Bronchial epithelial cell (primary cell): ENCODE measurements at regions not wholly inside any gene's neighbourhood (a gene's known extent, or its start where the extent isn't known, plus 50 kb on each side); places are given as distances from the start of the nearest gene placed in this dataset.

ENCODE experiments used
- DNase-seq: peaks from one replicate; pipeline ENCODE4 v3.0.0-alpha.2; 2010; ENCODE audit warnings: low read depth
- FAIRE-seq: peaks from 2 replicates; lab custom pipeline; 2011; peaks lifted over from hg19 to GRCh38; lab: Jason Lieb, UNC
- H3K27me3 ChIP-seq: 2 replicates; pipeline ENCODE4 v1.5.1; 2011; ENCODE audit warnings: low read length; ENCODE audit not compliant: control insufficient read depth, insufficient read depth
- H3K36me3 ChIP-seq: 2 replicates; pipeline ENCODE4 v1.5.1; 2011; ENCODE audit warnings: low read length; ENCODE audit not compliant: control insufficient read depth, insufficient read depth
- H3K4me3 ChIP-seq: 2 replicates; pipeline ENCODE4 v1.5.1; 2011; ENCODE audit warnings: mild to moderate bottlenecking, low read depth, low read length, control low read depth
- TF ChIP-seq, protein P1 (sequence below): IDR thresholded peaks from 2 replicates; pipeline ENCODE4 v1.5.1; 2011; ENCODE audit warnings: mild to moderate bottlenecking, moderate library complexity, low read length, control low read depth, inconsistent platforms; ENCODE audit not compliant: insufficient read depth, severe bottlenecking

GRCh38 chr6:40816601-40817000 lies 222.4 kb downstream of the UNC5CL start:
- FAIRE-seq, result no peak
- Histone ChIP-seq H3K36me3 (no peaks in the 10 kb centered on the region), H3K4me3 (no peak overlapping the region), H3K27me3 (no peaks in the 10 kb centered on the region)
- DNase-seq, result no peak
- TF ChIP-seq, protein P1, sequence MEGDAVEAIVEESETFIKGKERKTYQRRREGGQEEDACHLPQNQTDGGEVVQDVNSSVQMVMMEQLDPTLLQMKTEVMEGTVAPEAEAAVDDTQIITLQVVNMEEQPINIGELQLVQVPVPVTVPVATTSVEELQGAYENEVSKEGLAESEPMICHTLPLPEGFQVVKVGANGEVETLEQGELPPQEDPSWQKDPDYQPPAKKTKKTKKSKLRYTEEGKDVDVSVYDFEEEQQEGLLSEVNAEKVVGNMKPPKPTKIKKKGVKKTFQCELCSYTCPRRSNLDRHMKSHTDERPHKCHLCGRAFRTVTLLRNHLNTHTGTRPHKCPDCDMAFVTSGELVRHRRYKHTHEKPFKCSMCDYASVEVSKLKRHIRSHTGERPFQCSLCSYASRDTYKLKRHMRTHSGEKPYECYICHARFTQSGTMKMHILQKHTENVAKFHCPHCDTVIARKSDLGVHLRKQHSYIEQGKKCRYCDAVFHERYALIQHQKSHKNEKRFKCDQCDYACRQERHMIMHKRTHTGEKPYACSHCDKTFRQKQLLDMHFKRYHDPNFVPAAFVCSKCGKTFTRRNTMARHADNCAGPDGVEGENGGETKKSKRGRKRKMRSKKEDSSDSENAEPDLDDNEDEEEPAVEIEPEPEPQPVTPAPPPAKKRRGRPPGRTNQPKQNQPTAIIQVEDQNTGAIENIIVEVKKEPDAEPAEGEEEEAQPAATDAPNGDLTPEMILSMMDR, result no peak

GRCh38 chr6:40815731-40816130 lies 223.3 kb downstream of the UNC5CL start:
- no peak overlapping the region for H3K4me3 ChIP-seq
- DNase-seq (no peak), FAIRE-seq (no peak)
- TF ChIP-seq, protein P1, result no peak
- H3K36me3 ChIP-seq, result no peaks in the 10 kb centered on the region
- H3K27me3 ChIP-seq, result no peaks in the 10 kb centered on the region

- Histone ChIP-seq H3K4me3 (no peak overlapping the region), H3K36me3 (no peaks in the 10 kb centered on the region), H3K27me3 (no peaks in the 10 kb centered on the region)
- peak; percentile 54 for DNase-seq
- TF ChIP-seq, protein P1, result no peak
- FAIRE-seq, result peak; percentile 18
These were observed 223.0 kb upstream of the LRFN2 start for GRCh38 chr6:40810171-40810570.

DNA sequence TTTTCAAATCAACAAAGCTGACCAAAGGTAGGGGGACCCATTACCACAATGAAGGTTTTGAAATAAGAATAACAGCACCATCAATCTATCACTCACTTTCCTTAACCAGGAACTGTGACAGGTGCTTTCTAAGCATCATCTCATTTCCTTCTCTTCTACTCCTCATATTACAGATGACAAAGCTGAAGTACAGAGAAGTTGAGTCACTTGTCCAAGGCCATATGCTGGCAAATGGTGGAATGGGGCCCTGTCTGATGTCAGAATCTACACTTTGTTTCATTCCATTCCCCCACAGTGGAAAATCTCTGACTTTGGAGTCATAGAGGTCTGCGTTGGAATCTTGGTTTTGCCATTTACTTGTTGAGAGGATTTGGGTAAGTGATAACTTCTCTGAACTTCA lies 222.5 kb upstream of the LRFN2 start:
- FAIRE-seq (no peak), DNase-seq (no peak)
- Histone ChIP-seq H3K4me3 (no peak overlapping the region), H3K27me3 (no peaks in the 10 kb centered on the region), H3K36me3 (no peaks in the 10 kb centered on the region)
- TF ChIP-seq, protein P1, result no peak

GRCh38 chr6:40807484-40807883 lies 220.3 kb upstream of the LRFN2 start:
- DNase-seq (peak; percentile 80), FAIRE-seq (no peak)
- Histone ChIP-seq H3K27me3 (no peaks in the 10 kb centered on the region), H3K4me3 (no peak overlapping the region), H3K36me3 (no peaks in the 10 kb centered on the region)
- TF ChIP-seq, protein P1, result no peak

DNA sequence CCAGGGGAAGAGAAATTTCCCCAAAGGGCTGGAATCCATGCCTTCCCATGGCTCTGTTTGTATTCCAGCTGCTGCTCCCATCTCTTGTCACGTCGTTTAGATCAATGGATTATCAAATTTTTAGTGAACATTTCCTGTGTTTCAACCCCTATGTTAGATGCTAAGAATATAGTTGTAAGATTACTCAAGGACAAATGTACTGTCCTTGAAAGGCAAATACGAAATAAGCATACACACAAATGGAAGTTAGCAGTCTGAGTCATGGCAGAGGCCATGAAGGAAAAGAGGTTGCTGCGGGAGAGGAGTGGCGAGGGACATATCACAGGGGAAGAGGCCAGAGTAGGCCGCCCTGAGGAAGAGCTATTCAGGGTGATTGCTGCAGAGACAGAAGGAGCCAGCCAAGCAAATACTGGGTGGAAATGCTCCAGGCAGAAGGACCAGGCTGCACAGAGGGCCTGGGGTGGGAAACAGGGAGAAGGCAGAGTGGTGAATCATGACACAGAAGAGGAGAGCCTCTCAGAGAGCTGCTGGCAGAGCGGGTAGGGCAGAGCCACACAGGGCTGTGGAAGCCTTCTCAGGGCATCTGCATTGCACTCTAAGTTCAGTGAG lies 219.2 kb upstream of the LRFN2 start:
- no peak for FAIRE-seq
- Histone ChIP-seq H3K4me3 (no peak overlapping the region), H3K27me3 (no peaks in the 10 kb centered on the region), H3K36me3 (no peaks in the 10 kb centered on the region)
- DNase-seq, result no peak
- TF ChIP-seq, protein P1, result no peak
